SK-N-SH (cell line): ENCODE measurements at regions not wholly inside any gene's neighbourhood (a gene's known extent, or its start where the extent isn't known, plus 50 kb on each side); places are given as distances from the start of the nearest gene placed in this dataset.

ENCODE experiments used
- CTCF ChIA-PET: fragments of 300-600, 350-600 bp; formaldehyde crosslinking; extraction: SDS; loops from one replicate; lab custom pipeline; 2021; lab: Yijun Ruan, JAX
- POLR2A ChIA-PET: fragments of 350-600 bp; sonication (Branson Sonifier 250); formaldehyde crosslinking; extraction: SDS; loops from one replicate; lab custom pipeline; 2020; ENCODE audit warnings: antibody characterized with exemption, inconsistent platforms; lab: Yijun Ruan, JAX
- DNase-seq: peaks from one replicate; pipeline ENCODE4 v3.0.0; 2012
- H2AFZ ChIP-seq: fragments of 200-600 bp; sonication (generic); 2 replicates; pipeline ENCODE4 v1.8.1; 2016; ENCODE audit warnings: antibody characterized with exemption, mild to moderate bottlenecking, low read depth
- H3F3A ChIP-seq: fragments of 200-600 bp; sonication (generic); replicated peaks from 2 replicates; pipeline ENCODE3; 2016; ENCODE audit warnings: antibody characterized with exemption, mild to moderate bottlenecking; ENCODE audit not compliant: insufficient read depth
- H3K27ac ChIP-seq, 2 experiments: fragments of 200-500 bp in 1 of 2; fragments of 200-600 bp in 1 of 2; sonication (Bioruptor generic) in 1 of 2; sonication (generic), shearing (Covaris generic) in 1 of 2; 2 replicates each; pipeline versions ENCODE4 v1.5.1 to v1.6.1; 2014 to 2016; ENCODE audit warnings: low read depth in 2 of 2, inconsistent platforms in 1 of 2, low read length in 1 of 2, mild to moderate bottlenecking in 1 of 2, mixed read lengths in 1 of 2
- H3K27me3 ChIP-seq: fragments of 200-600 bp; sonication (generic), shearing (Covaris generic); 2 replicates; pipeline ENCODE4 v1.6.1; 2016; ENCODE audit warnings: mixed run types; ENCODE audit not compliant: insufficient read depth
- H3K36me3 ChIP-seq, 2 experiments: fragments of 200-500 bp in 1 of 2; fragments of 200-600 bp in 1 of 2; sonication (Bioruptor generic) in 1 of 2; sonication (generic) in 1 of 2; replicated peaks in 1 of 2; 2 replicates each; pipeline versions ENCODE3 to v1.5.1; 2014 to 2016; ENCODE audit warnings: low read length in 1 of 2, mild to moderate bottlenecking in 1 of 2; ENCODE audit not compliant: insufficient read depth in 2 of 2, control insufficient read depth in 1 of 2
- H3K4me1 ChIP-seq, 2 experiments: fragments of 200-500 bp in 1 of 2; fragments of 200-600 bp in 1 of 2; sonication (Bioruptor generic) in 1 of 2; sonication (generic), shearing (Covaris generic) in 1 of 2; 2 replicates each; pipeline versions ENCODE4 v1.5.1 to v1.6.1; 2014 to 2016; ENCODE audit warnings: low read depth in 1 of 2, low read length in 1 of 2, mixed run types in 1 of 2; ENCODE audit not compliant: insufficient read depth in 2 of 2, control insufficient read depth in 1 of 2
- H3K4me2 ChIP-seq: fragments of 200-600 bp; sonication (generic), shearing (Covaris generic); 2 replicates; pipeline ENCODE4 v1.6.1; 2017; ENCODE audit warnings: mixed run types
- H3K4me3 ChIP-seq, 2 experiments: fragments of 200-500 bp in 1 of 2; fragments of 200-600 bp in 1 of 2; sonication (Bioruptor generic) in 1 of 2; sonication (generic), shearing (Covaris generic) in 1 of 2; 2 replicates each; pipeline versions ENCODE4 v1.5.1 to v1.8.1; 2014 to 2016; ENCODE audit warnings: low read depth in 2 of 2, inconsistent platforms in 1 of 2, low read length in 1 of 2, mild to moderate bottlenecking in 1 of 2, mixed read lengths in 1 of 2, moderate library complexity in 1 of 2
- H3K79me2 ChIP-seq: fragments of 200-600 bp; sonication (generic); 2 replicates; pipeline ENCODE4 v1.8.1; 2017; ENCODE audit warnings: mild to moderate bottlenecking; ENCODE audit not compliant: insufficient read depth
- H3K9ac ChIP-seq: fragments of 200-600 bp; sonication (generic); 2 replicates; pipeline ENCODE4 v1.6.1; 2017; ENCODE audit warnings: mixed run types
- H3K9me2 ChIP-seq: fragments of 200-600 bp; sonication (generic); 2 replicates; pipeline ENCODE4 v1.6.1; 2017; ENCODE audit warnings: mixed run types
- H3K9me3 ChIP-seq: fragments of 200-600 bp; sonication (generic); 2 replicates; pipeline ENCODE4 v1.6.1; 2017; ENCODE audit warnings: mixed run types, mild to moderate bottlenecking, moderate library complexity
- H4K20me1 ChIP-seq: fragments of 200-600 bp; sonication (generic); 2 replicates; pipeline ENCODE4 v1.6.1; 2017; ENCODE audit warnings: mild to moderate bottlenecking, mixed run types; ENCODE audit not compliant: insufficient read depth
- CTCF ChIP-seq: fragments of 200-600 bp; sonication (generic); IDR thresholded peaks from 2 replicates; pipeline ENCODE4 v1.6.1; 2017; ENCODE audit warnings: antibody characterized with exemption, mild to moderate bottlenecking, moderate library complexity
- ELF1 ChIP-seq: IDR thresholded peaks from 2 replicates; pipeline ENCODE4 v1.4.0; 2012
- EP300 ChIP-seq, 2 experiments: IDR thresholded peaks; 2 replicates each; pipeline versions ENCODE4 v1.4.0 to v1.6.1; 2012; ENCODE audit warnings: borderline replicate concordance in 1 of 2, low read depth in 1 of 2, low read length in 1 of 2
- EZH2phosphoT487 ChIP-seq: fragments of 200-600 bp; sonication (generic); IDR thresholded peaks from 2 replicates; pipeline ENCODE4 v1.6.1; 2017; ENCODE audit warnings: low read depth, mixed run types, mild to moderate bottlenecking, antibody characterized with exemption, moderate library complexity, borderline replicate concordance
- FOSL2 ChIP-seq: IDR thresholded peaks from 2 replicates; pipeline ENCODE4 v1.4.0; 2012; ENCODE audit warnings: low read depth, mild to moderate bottlenecking, moderate library complexity, borderline replicate concordance
- FOXJ3 ChIP-seq: sonication (generic); formaldehyde crosslinking; IDR thresholded peaks from 2 replicates; pipeline ENCODE4 v1.5.1; 2020; ENCODE audit warnings: mild to moderate bottlenecking, missing genetic modification reagents
- FOXM1 ChIP-seq: IDR thresholded peaks from 2 replicates; pipeline ENCODE4 v1.4.0; 2012; ENCODE audit warnings: low read depth, mild to moderate bottlenecking
- GABPA ChIP-seq: IDR thresholded peaks from 2 replicates; pipeline ENCODE4 v1.4.0; 2012; ENCODE audit warnings: low read depth, mild to moderate bottlenecking
- GATA2 ChIP-seq: sonication (generic); formaldehyde crosslinking; IDR thresholded peaks from 2 replicates; pipeline ENCODE4 v1.5.0; 2020; ENCODE audit warnings: mild to moderate bottlenecking, missing genetic modification reagents
- MAX ChIP-seq: IDR thresholded peaks from 2 replicates; pipeline ENCODE4 v1.4.0; 2012; ENCODE audit warnings: low read depth
- MXI1 ChIP-seq: IDR thresholded peaks from 2 replicates; pipeline ENCODE4 v1.6.1; 2012; ENCODE audit warnings: mild to moderate bottlenecking, low read depth, low read length, improper control_type of control experiment
- NFIC ChIP-seq: IDR thresholded peaks from 2 replicates; pipeline ENCODE4 v1.4.0; 2012; ENCODE audit warnings: borderline replicate concordance
- NRF1 ChIP-seq: IDR thresholded peaks from 2 replicates; pipeline ENCODE4 v1.6.1; 2012; ENCODE audit warnings: low read depth, mild to moderate bottlenecking, low read length
- PBX3 ChIP-seq: IDR thresholded peaks from 2 replicates; pipeline ENCODE4; 2012
- RAD21 ChIP-seq: IDR thresholded peaks from 2 replicates; pipeline ENCODE4 v1.6.1; 2012; ENCODE audit warnings: mild to moderate bottlenecking, low read length
- REST ChIP-seq: IDR thresholded peaks from 2 replicates; pipeline ENCODE4 v1.6.1; 2012; ENCODE audit warnings: mild to moderate bottlenecking, low read depth, low read length, moderate library complexity
- RFX5 ChIP-seq: IDR thresholded peaks from 2 replicates; pipeline ENCODE4 v1.6.1; 2012; ENCODE audit warnings: mild to moderate bottlenecking, improper control_type of control experiment, low read length
- RXRA ChIP-seq: IDR thresholded peaks from 2 replicates; pipeline ENCODE4 v1.4.0; 2012; ENCODE audit warnings: low read depth, mild to moderate bottlenecking, borderline replicate concordance
- SMC3 ChIP-seq: IDR thresholded peaks from 2 replicates; pipeline ENCODE4 v1.6.1; 2012; ENCODE audit warnings: low read depth, low read length, improper control_type of control experiment
- TAF1 ChIP-seq: IDR thresholded peaks from 2 replicates; pipeline ENCODE4 v1.6.1; 2012; ENCODE audit warnings: low read depth, mild to moderate bottlenecking, low read length, moderate library complexity, borderline replicate concordance
- USF1 ChIP-seq: IDR thresholded peaks from 2 replicates; pipeline ENCODE4 v1.4.0; 2012; ENCODE audit warnings: low read depth, borderline replicate concordance
- USF2 ChIP-seq: fragments of 150-350 bp; IDR thresholded peaks from 2 replicates; pipeline ENCODE4 v1.6.1; 2017; ENCODE audit warnings: antibody characterized with exemption, low read length, low read depth, borderline replicate concordance
- ZBTB33 ChIP-seq: IDR thresholded peaks from 2 replicates; pipeline ENCODE4 v1.4.0; 2012; ENCODE audit warnings: low read depth, borderline replicate concordance
- WGBS: methylation state at CpG from one replicate; pipeline ENCODE4 v1.1.6; 2017; ENCODE audit warnings: low lambda C conversion rate; 5-methylcytosine and 5-hydroxymethylcytosine counted together

- WGBS: 22% methylated on average over 7 of the region's 7 CpGs
- H3K9me2 ChIP-seq: no peaks in the 10 kb centered on the region
- POLR2A ChIA-PET: no interaction called here
- H2AFZ ChIP-seq: peak overlapping the region; percentile 73; the same call in 1 of the 2 replicates
- no peaks in the 10 kb centered on the region for H4K20me1 ChIP-seq
- no peak overlapping the region for H3K9ac ChIP-seq
- H3K9me3 ChIP-seq: no peaks in the 10 kb centered on the region
- no peak overlapping the region; a peak in 1 of 4 replicates for H3K4me3 ChIP-seq
- no peak overlapping the region for H3K4me2 ChIP-seq
- peaks cover 0 to 2% of the 10 kb centered on the region in 2 experiments; a peak in 1 of 4 replicates for H3K4me1 ChIP-seq
- H3K27me3 ChIP-seq: no peaks in the 10 kb centered on the region
- H3F3A ChIP-seq: no peaks in the 10 kb centered on the region
- CTCF ChIA-PET: interaction anchor here (0.6 to 1.9 kb wide), 13 partner anchors 9 to 797 kb away, joined by 3 to 11 read pairs (median 3); partner anchors contain the start of genes CENPL and DARS2
- peak; percentile 55 for DNase-seq
- no peaks in the 10 kb centered on the region for H3K36me3 ChIP-seq
- H3K27ac ChIP-seq: no peak overlapping the region
- H3K79me2 ChIP-seq: no peaks in the 10 kb centered on the region
- TF ChIP-seq FOSL2 (no peak), ZBTB33 (no peak), EP300 (IDR thresholded peaks at IDR 0.05; ENCODE audit: borderline replicate concordance in 1 of 2, low read depth in 1 of 2, low read length in 1 of 2) (no peak), SMC3 (peak; percentile 78), NRF1 (no peak), FOXM1 (no peak), MXI1 (no peak), MAX (no peak), PBX3 (no peak), NFIC (no peak), RXRA (no peak), FOXJ3 (CRISPR knock-in tag) (no peak), ELF1 (no peak), RFX5 (0 out of 2 replicates have a peak, but pooled peaks have one; percentile 13), REST (no peak), GABPA (no peak), RAD21 (peak; percentile 90), TAF1 (no peak), USF1 (no peak), USF2 (no peak), CTCF (peak; percentile 88), GATA2 (CRISPR knock-in tag) (no peak), EZH2phosphoT487 (no peak)
Measured at GRCh38 chr1:173420330-173420806, 56.8 kb upstream of the PRDX6 start.
